Endothelial cell of umbilical vein (primary cell): ENCODE measurements at regions not wholly inside any gene's neighbourhood (a gene's known extent, or its start where the extent isn't known, plus 50 kb on each side); places are given as distances from the start of the nearest gene placed in this dataset.
A peak's percentile ranks its signal among the peaks of the same experiment; 100 is the strongest.

Source experiments
- BruUV-seq: library from RNA; stranded (reverse); fragments of 400-500 nt; replicated peaks from 2 replicates; lab custom pipeline; 2021; lab: Mats Ljungman, UMichigan
- CTCF ChIA-PET: fragments of 300-600, 350-600 bp; sonication (Branson Sonifier 250); formaldehyde crosslinking; loops from one replicate; lab custom pipeline; 2021; ENCODE audit warnings: antibody characterized with exemption, inconsistent platforms; lab: Charles Lee
- POLR2A ChIA-PET: fragments of 300-600, 350-600 bp; sonication (Branson Sonifier 250); formaldehyde crosslinking; loops from one replicate; lab custom pipeline; 2021; ENCODE audit warnings: antibody characterized with exemption, inconsistent platforms; lab: Charles Lee
- DNase-seq: peaks from one replicate; pipeline ENCODE4 v3.0.0-alpha.2; 2011; ENCODE audit warnings: low read depth, low spot score
- FAIRE-seq: peaks from 2 replicates; lab custom pipeline; 2011; peaks lifted over from hg19 to GRCh38; lab: Jason Lieb, UNC
- H2AFZ ChIP-seq: 2 replicates; pipeline ENCODE4 v1.6.0; 2012; ENCODE audit warnings: low read depth, low read length, control low read depth, inconsistent platforms
- H3K27ac ChIP-seq: 2 replicates; pipeline ENCODE4 v1.5.1; 2011; ENCODE audit warnings: low read depth, mild to moderate bottlenecking, control low read depth, low read length, moderate library complexity; ENCODE audit not compliant: insufficient read depth
- H3K27me3 ChIP-seq, 2 experiments: 2 replicates each; pipeline versions ENCODE4 v1.6.0 to v1.6.1; 2011; ENCODE audit warnings: low read length in 2 of 2, mixed read lengths in 1 of 2; ENCODE audit not compliant: control insufficient read depth in 2 of 2, insufficient read depth in 2 of 2
- H3K36me3 ChIP-seq, 2 experiments: 2 replicates in 1 of 2; 3 replicates in 1 of 2; pipeline ENCODE4 v1.5.1; 2011; ENCODE audit warnings: low read length in 2 of 2, mild to moderate bottlenecking in 1 of 2, moderate library complexity in 1 of 2; ENCODE audit not compliant: control insufficient read depth in 2 of 2, insufficient read depth in 2 of 2; ENCODE audit errors: extremely low read depth in 1 of 2
- H3K4me1 ChIP-seq: 3 replicates; pipeline ENCODE4 v1.5.1; 2011; ENCODE audit warnings: mild to moderate bottlenecking, low read length; ENCODE audit not compliant: control insufficient read depth, insufficient read depth; ENCODE audit errors: extremely low read depth
- H3K4me2 ChIP-seq: 2 replicates; pipeline ENCODE4 v1.6.1; 2011; ENCODE audit warnings: low read length, control low read depth, mixed read lengths; ENCODE audit not compliant: insufficient read depth
- H3K4me3 ChIP-seq, 3 experiments: fragments of 200-600 bp in 1 of 3; sonication (generic), shearing (Covaris generic) in 1 of 3; replicated peaks in 1 of 3; 2 replicates each; pipeline ENCODE4 v1.5.1; 2011 to 2016; ENCODE audit warnings: control low read depth in 3 of 3, low read length in 3 of 3, mild to moderate bottlenecking in 2 of 3, inconsistent platforms in 1 of 3, low read depth in 1 of 3, moderate library complexity in 1 of 3; ENCODE audit not compliant: insufficient read depth in 1 of 3
- H3K79me2 ChIP-seq: 2 replicates; pipeline ENCODE4 v1.6.0; 2012; ENCODE audit warnings: low read length, inconsistent platforms; ENCODE audit not compliant: control insufficient read depth, insufficient read depth
- H3K9ac ChIP-seq: replicated peaks from 2 replicates; pipeline ENCODE3; 2011; ENCODE audit warnings: low read length, control low read depth; ENCODE audit not compliant: insufficient read depth; ENCODE audit errors: extremely low read depth
- H3K9me1 ChIP-seq: replicated peaks from 3 replicates; pipeline ENCODE4 v1.6.0; 2011; ENCODE audit warnings: mild to moderate bottlenecking, low read length; ENCODE audit not compliant: control insufficient read depth, insufficient read depth; ENCODE audit errors: extremely low read depth
- H3K9me3 ChIP-seq: replicated peaks from 2 replicates; pipeline ENCODE4 v1.5.1; 2012; ENCODE audit warnings: low read length, inconsistent platforms; ENCODE audit not compliant: control insufficient read depth, insufficient read depth
- H4K20me1 ChIP-seq: replicated peaks from 2 replicates; pipeline ENCODE3; 2011; ENCODE audit warnings: mild to moderate bottlenecking, low read length; ENCODE audit not compliant: control insufficient read depth, insufficient read depth; ENCODE audit errors: extremely low read depth
- CTCF ChIP-seq, 2 donors: IDR thresholded peaks; 1 replicate in 1 of 2; 2 replicates in 1 of 2; pipeline ENCODE4 v1.5.1; 2011; ENCODE audit warnings: low read length in 2 of 2, mild to moderate bottlenecking in 2 of 2, moderate library complexity in 2 of 2, control low read depth in 1 of 2, inconsistent platforms in 1 of 2, low read depth in 1 of 2; ENCODE audit not compliant: insufficient read depth in 1 of 2; ENCODE audit errors: extremely low read depth in 1 of 2
- EZH2 ChIP-seq: IDR thresholded peaks from 2 replicates; pipeline ENCODE4 v1.6.1; 2012; ENCODE audit warnings: borderline replicate concordance, low read depth, mild to moderate bottlenecking, moderate library complexity, low read length, inconsistent platforms; ENCODE audit not compliant: severe bottlenecking
- FOS ChIP-seq: IDR thresholded peaks from 2 replicates; pipeline ENCODE4 v1.6.1; 2011; ENCODE audit warnings: mild to moderate bottlenecking, low read length, moderate library complexity, borderline replicate concordance; ENCODE audit not compliant: insufficient read depth
- GATA2 ChIP-seq: IDR thresholded peaks from 2 replicates; pipeline ENCODE4 v1.7.0; 2011; ENCODE audit warnings: low read depth, mild to moderate bottlenecking, moderate library complexity, mixed read lengths, low read length; ENCODE audit not compliant: insufficient read length, insufficient read depth
- JUN ChIP-seq: IDR thresholded peaks from 2 replicates; pipeline ENCODE4 v1.6.1; 2011; ENCODE audit warnings: borderline replicate concordance, low read depth; ENCODE audit not compliant: insufficient read length, insufficient read depth
- MAX ChIP-seq: IDR thresholded peaks from 2 replicates; pipeline ENCODE4 v1.6.1; 2011; ENCODE audit not compliant: insufficient read depth, insufficient read length
- MYC ChIP-seq: IDR thresholded peaks from one replicate; pipeline ENCODE4 v1.6.1; 2011; ENCODE audit warnings: mild to moderate bottlenecking, low read depth, low read length
- POLR2A ChIP-seq: IDR thresholded peaks from 2 replicates; pipeline ENCODE4 v1.6.1; 2012; ENCODE audit warnings: low read depth, mild to moderate bottlenecking, control low read depth, low read length
- POLR2AphosphoS5 ChIP-seq: IDR thresholded peaks from 2 replicates; pipeline ENCODE4 v1.6.1; 2012; ENCODE audit warnings: low read depth, mild to moderate bottlenecking, control low read depth, low read length, moderate library complexity; ENCODE audit not compliant: insufficient read depth
- dilution Hi-C: fragments of 300-500 bp; cut with MboI; formaldehyde crosslinking; loops from one replicate; pipeline ENCODE4 v1.15.0; 2019; ENCODE audit warnings: low sequenced_read_pairs; ENCODE audit not compliant: extremely low pct_ligation_motif_present
- intact Hi-C: fragments of 100-400 bp; cut with micrococcal nuclease; formaldehyde crosslinking; loops from one replicate; pipeline ENCODE4 v1.10.0; 2022

DNA sequence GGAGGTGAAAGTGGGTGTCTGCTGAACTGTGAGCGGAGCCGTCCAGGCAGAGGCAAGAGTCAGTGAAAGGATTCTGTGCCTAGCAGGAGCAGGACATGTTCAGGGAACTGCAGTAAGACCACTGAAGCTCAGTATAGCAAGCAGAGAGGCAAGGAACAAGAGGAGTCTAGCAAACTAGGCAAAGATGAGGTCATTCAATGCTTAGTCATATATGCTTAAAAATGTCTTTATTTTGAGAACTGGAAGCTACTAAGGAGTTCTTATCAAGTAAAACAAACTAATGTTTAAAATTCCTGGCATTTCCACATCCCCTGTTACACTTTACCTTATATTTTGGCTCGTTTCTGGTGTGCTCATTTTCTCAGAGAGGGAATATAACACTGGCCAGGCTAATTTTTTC is 913.4 kb downstream of the CBLN2 start:
- no peak for TF ChIP-seq POLR2AphosphoS5
- TF ChIP-seq JUN, result peak; percentile 1
- Histone ChIP-seq H3K79me2 (no peaks in the 10 kb centered on the region), H3K4me2 (no peak overlapping the region), H3K4me3 (no peak overlapping the region), H3K9me1 (no peaks in the 10 kb centered on the region), H3K9ac (no peak overlapping the region), H2AFZ (no peak overlapping the region), H4K20me1 (no peaks in the 10 kb centered on the region), H3K9me3 (no peaks in the 10 kb centered on the region), H3K27me3 (no peaks in the 10 kb centered on the region), H3K36me3 (no peaks in the 10 kb centered on the region), H3K27ac (no peak overlapping the region), H3K4me1 (no peaks in the 10 kb centered on the region)
- BruUV-seq, result no TSS peak
- ChIA-PET CTCF (no interaction called here), POLR2A (no interaction called here)
- FAIRE-seq (no peak), DNase-seq (peak; percentile 4)
- intact Hi-C loops, result no loop called here
- dilution Hi-C loops, result no loop called here

- Histone ChIP-seq H3K9me3 (no peaks in the 10 kb centered on the region), H3K4me1 (no peaks in the 10 kb centered on the region), H3K4me3 (no peak overlapping the region), H3K27ac (no peak overlapping the region), H3K9ac (no peak overlapping the region), H3K36me3 (no peaks in the 10 kb centered on the region), H3K79me2 (no peaks in the 10 kb centered on the region), H3K9me1 (no peaks in the 10 kb centered on the region), H3K27me3 (no peaks in the 10 kb centered on the region), H3K4me2 (no peak overlapping the region), H2AFZ (no peak overlapping the region), H4K20me1 (no peaks in the 10 kb centered on the region)
- DNase-seq, result no peak
- intact Hi-C loops, result no loop called here
- POLR2A ChIA-PET, result no interaction called here
- BruUV-seq, result no TSS peak
- TF ChIP-seq CTCF (IDR thresholded peaks at IDR 0.05; ENCODE audit: extremely low read depth in 1 of 2, insufficient read depth in 1 of 2, low read depth in 1 of 2, low read length in 2 of 2) (no peak), MAX (no peak), POLR2A (no peak), GATA2 (no peak), EZH2 (no peak), POLR2AphosphoS5 (no peak), MYC (no peak), JUN (no peak), FOS (no peak)
- dilution Hi-C loops, result no loop called here
- no peak for FAIRE-seq
- CTCF ChIA-PET, result interaction anchor here (1.0 kb wide), 1 partner anchor 9 kb away, joined by 4 read pairs; no protein-coding TSS in a partner anchor
Measured at GRCh38 chr18:71625556-71626090, 918.5 kb downstream of the CBLN2 start.
